Stimulated activated naive CD4-positive, alpha-beta T cell (primary cell): ENCODE measurements at regions not wholly inside any gene's neighbourhood (a gene's known extent, or its start where the extent isn't known, plus 50 kb on each side); places are given as distances from the start of the nearest gene placed in this dataset.

Experiments used
- DNase-seq, 6 experiments: peaks; one replicate each; lab custom pipeline; 2025; lab: John Stamatoyannopoulos, UW

DNA sequence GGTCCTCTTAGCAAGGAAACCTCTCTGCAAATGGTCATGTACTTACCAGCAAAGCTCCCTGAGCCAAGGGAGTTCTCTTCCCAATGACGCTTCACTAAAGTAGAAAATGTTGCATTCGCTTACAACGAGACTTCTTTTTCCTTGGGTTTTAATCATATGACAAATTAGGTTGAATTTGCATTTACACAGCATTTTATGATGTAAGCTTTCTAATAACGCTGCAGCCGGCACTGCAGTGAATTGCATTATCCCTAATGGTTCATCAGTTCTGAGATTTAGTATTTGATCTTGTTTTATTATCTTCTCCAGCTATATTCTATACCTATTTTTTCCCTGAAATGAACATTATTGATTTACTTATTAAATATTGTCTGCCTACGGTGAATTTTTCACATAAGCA, 339.3 kb upstream of the PFKP start:
- no peak for DNase-seq

DNA sequence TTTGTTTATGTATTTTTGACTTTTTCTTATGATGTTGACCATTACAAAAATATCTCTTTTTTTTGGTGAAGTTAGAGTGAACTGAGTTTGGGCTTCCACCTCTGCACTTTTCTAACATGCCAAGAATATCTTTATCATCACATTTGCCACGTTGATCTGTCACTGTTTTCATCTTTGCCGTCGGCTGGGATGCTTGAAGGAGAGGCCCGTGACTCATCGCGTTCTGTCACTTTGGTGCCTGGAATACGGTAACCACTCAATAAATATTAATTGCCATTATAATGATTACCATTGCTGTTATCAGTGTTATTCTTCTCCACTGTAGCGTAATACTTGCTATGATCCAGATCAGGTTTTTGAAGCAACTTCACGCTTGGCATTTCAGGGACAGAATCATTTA, 350.8 kb upstream of the PFKP start:
- DNase-seq: no peak

DNA sequence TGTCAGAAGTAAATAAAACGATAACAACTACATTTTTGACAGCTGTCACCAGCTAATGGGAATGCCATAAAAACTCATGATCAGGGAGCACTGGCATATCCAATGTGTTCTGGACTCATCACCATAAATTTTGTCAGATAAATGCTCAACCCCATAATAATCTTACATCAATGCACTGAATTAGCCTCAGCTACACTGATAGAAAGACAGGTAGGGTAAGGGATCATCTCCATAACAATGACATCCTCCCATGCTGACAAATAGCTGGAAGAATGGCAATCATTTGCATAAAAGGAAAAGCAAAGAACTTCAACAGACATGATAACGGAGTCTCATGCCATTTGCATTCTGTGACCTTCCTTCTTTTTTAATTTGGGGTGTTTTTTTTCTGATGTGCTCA, 352.8 kb upstream of the PFKP start:
- no peak for DNase-seq

DNA sequence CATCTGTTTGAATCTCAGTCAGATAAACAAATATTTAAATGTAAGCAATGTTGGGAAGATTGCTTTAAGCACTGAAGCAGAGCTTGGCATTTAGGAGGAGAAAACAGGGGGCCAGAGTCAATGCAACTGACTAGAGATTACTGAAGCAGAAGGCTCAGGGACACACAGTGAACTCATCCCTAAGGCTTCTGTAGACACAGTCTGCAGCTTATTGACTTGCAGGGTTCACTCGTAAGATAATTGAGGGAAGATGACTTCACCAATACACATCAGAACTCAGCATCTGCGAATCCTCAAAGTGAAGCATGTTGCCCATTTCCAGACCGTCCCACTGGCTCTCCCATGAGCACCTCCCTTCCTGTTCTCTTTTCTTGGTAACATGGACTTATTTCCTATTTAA, 363.4 kb upstream of the PFKP start:
- DNase-seq: no peak

DNA sequence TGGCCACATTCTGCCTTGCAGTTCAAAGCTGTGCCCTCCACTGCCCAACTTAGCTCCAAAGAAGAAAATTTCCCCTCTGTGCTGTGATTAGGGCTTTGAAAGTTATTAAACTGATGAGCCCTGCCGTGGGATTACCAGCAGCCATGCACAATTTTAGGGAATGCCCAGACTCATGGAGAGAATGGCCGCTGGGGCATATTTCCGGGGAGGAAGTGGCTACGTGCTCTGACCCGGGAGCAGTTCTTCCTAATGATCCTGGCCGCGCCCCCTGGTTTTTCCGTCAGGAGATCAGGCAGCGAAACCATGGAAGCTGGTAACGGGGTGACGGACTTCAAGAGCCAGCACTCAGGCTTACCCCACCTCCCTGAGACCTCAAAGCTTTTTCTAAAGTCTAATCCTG, 365.5 kb upstream of the PFKP start:
- DNase-seq: no peak

DNA sequence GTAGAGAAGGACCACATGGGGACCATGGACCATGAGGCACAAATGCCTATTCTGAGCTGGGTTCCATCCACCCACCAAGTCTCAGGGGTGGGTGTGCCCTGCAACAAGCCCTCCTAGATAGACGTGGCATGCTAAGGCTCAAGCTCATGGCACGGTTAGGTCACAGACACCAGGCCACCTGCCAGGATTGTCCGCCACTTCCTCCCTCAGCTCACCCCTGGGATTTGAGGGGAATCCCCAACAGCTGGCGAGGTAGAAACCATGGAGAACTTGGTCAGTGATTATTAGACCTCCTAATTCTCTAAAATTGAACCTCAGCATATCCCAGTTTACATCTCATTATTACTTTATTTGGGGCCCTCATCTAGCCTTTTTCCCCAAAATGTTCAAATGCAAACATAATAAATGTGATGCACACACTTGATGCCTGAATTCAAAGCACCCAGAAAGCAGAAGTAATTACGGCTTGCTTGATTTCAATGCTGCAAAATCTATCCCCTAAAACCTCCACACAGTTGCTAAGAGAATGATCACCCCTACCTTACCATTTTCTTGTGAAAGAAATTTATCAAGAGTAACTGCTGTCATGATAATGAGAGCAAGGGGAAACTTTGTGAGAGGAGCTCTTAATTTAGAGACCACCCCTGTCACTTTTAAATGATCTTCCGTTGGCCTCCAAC, 366.6 kb upstream of the PFKP start:
- no peak for DNase-seq

DNA sequence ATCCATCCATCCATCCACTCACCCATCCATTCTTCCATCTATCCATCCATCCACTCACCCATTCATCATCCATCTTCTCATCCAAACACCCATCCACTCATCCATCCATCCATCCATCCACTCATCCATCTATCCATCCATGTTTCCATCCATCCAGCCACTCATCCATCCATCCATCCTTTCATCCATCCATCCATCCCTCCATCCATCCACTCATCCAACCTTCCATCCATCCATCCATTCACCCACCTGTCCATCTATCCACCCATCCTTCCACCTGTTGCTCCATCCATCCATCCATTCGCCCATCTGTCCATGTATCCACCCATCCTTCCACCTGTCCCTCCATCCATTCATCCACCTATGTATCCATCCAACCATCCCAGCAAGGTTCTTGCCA, 378.4 kb upstream of the PFKP start:
- no peak for DNase-seq

DNA sequence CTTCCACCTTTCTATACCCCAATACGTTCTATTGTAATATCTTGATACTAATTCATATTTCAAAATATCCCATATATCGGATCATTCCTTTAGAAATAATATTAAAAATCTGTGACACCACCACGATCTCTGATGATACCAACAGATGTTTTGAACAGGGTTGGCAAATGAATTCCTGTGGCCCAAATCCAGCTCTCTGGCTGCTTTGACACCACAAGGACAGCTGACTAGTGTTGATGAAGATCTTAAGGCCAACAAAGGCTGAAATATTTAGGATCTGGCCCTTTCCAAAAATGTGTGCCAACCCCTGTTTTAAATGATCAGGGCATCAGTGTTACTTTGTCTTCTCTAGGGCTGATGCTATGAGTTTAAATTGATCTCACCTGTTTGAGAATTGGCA, 380.7 kb upstream of the PFKP start:
- no peak for DNase-seq

DNA sequence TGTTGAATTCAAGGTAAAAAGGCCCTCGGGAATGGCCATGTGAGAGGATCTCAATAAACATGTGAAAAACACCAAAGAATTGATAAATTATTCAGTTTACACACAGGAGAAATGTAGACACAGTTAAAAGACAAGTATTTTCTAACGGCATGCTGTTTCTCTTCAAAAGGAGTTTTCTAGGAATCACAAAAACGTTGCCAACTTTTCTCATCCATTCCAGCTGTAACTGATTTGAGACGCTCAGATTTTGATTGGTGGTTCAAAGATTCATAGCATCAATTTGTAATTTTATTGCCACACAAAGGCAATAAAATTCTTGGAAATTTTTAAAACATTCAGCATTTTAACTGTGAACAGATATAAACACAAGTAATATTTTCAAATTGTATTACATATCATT, 384.9 kb upstream of the PFKP start:
- DNase-seq: no peak

DNA sequence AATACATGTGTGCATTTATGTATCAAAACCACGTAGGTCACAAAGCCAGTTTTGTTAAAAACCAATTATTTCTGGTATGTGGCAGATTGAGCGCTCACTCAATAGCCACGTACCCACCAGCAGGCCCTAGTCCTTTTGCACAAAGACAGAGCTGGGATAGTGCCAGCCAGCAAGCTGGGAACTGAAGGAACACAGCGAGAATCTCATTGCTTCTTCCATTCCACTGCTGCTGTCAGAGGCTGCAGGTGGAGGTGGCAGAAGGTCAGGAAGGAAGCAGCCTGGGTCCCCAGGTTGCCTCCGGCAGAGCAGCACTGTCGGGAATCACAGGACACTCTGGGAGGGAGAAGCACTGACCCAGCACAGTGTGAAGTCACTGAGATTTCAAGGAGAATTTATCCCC, 385.5 kb upstream of the PFKP start:
- no peak for DNase-seq

DNA sequence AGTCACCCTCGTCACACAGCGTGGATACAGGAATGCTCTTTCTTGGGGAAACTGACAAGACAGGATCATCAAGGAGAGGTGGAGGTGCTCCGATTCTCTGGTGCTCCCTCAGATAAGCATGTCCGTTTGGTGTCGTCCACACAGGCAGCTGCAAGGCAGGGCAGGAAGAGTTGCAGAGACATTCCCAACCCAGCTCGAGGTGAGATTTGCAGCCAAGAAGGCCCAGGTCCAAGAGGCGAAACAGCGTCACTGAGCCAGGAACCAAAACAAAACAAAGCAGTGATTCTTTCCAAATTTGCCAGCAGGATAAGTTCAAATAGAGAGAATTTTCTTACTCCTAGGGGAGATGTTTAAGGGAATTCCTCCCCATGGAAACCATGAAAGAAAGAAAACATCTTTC, 386.5 kb upstream of the PFKP start:
- no peak for DNase-seq

DNA sequence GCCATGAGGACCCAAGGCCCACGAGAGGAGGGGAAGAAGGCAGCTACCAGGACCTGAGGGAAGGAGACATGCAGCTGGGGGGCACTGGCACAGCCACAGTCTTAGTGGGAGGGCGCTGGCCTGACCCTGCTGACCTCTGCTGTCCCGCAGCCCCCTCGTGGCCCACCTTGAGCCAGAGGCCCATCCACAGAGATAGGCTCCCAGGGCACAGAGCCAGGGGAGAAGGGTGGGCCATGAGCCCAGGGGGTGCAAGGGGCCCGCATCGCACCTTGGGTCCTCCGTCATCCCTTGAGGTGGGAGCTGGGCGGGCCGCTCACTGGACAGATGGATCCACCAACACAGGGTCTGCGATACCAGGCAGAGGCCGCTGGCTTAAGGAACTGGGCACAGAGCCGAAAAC, 387.7 kb upstream of the PFKP start:
- DNase-seq: no peak

DNA sequence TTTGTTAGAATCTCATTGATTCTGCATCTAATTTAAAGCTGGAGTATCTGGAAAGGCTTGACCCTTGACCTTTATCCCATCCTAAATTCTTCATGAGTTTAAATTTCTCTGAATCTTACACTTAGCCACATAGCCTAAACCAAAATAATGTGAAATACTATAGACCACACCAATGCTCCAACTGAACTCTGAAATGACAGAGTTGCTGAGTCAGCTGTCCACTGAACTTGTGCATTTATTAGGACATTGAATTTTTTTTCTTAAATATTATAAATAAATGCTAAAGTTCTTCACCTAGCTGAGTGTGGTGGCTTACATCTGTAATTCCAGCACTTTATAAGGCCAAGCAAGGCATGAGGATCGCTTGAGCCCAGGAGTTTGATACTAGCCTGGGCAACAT, 390.9 kb upstream of the PFKP start:
- DNase-seq: no peak

DNA sequence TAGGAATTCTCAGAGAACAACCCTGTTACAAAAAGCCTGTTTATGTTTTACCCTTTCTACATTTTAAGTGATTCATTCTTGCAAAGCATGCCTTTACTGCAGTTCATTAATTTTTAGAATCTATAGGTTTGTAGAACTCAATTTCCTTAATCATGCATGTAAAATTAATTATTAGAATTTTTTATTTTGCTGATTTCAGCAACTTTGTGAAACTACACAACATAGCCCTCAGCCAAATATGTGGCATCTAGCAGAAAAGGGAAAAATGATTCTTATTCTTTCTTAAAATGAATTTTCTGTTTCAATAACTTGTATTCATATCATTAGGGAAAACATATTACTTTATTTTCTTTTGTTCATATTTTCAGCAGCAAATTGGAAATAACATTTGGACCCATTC, 392.9 kb upstream of the PFKP start:
- DNase-seq: no peak

DNA sequence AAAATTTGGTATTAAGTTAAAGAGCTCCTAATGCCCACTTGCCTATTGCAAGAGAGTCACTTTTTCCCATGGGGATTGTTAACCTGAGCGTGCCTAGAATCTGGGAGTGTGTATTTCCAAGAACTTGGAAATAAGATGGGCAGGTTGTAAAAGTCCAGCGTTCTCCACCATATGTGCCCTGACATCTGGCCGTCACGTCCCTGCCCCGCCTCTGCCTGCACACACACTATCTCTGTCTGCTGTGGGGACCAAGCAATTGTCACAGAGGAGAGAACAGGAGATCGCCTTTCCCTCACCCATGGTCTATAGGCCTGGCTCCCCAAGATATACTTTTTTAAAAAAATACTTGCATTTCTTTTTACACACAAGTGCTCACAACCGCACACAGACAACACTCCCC, 396.5 kb upstream of the PFKP start:
- DNase-seq: no peak

DNA sequence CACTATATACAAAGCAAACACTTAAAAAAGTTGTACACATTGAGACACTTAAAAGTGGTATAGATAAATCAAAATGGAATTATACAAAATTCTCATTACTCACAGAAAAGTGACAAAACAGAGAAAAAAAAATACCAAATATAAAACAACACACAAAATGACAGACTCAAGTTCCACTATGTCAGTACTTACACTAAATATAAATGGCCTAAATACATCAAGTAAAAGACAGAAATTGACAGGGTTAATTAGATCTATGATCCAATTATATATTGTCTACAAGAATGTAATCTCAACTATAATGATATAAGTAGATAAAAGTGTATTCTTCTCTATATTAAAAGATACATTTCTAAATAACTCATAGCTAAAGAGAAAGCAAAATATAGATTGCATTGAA, 401.6 kb upstream of the PFKP start:
- no peak for DNase-seq

DNA sequence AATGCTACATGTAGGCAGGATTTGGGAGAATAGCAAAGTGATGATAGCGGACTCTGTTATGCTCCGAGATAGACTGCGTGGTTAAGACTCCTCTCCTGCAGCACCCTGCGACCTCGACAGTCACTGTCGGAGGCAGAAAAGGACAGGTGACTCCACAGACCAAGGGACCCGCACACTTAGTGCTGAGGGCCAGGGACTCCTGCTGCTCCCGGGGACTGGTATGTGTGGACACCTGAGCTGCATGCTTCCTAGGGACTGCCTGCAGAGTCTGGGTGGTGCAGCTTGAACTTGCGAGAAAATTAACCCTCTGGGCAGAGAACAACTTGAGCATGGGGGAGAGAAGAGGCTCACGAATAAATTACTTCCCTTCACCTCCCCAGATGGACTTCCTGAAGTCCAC, 407.1 kb upstream of the PFKP start:
- no peak for DNase-seq

DNA sequence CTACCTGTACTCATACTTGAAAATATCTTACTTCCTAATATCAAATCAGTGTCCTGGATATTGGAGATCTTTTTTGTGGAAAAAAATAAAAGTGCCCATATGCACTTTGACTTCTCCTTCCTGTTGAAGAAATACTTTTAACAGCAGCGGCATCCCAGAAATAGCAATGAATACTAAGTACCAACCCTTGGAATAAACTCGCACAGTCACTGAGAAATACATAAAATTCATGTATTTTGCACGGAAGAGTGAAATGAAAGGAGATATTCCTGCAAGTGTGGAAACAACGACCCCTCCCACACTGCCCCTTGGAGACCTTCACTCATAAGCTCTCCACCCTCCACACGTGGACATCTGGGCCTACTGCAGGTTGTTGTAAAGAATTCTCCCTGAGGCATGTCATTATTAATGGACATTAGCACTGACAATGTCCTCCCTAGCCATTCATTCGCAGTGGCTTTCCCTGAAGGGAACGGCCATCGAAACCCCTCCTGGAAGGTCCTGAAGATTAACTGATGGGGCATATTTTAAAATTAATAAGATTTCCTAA, 407.6 kb upstream of the PFKP start:
- DNase-seq: no peak

DNA sequence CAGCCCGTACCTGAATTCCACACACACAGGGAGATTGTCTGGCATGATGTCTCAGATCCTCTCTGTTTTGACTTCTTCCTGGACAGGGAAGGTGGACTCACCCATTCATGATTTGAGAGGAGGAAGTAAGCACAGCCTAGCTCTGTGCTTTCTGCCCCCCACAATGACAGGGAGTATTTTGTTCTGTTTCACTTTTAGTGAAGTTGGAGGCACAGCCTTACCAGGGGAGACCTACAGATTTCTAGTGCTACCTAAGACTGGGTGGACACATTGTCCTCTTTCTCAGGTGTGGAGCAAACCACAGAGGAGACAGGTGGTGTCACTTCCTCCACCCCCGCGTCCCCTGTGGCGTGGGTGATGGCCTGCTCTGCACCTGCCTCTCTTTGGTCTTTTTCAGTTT, 408.6 kb upstream of the PFKP start:
- no peak for DNase-seq

DNA sequence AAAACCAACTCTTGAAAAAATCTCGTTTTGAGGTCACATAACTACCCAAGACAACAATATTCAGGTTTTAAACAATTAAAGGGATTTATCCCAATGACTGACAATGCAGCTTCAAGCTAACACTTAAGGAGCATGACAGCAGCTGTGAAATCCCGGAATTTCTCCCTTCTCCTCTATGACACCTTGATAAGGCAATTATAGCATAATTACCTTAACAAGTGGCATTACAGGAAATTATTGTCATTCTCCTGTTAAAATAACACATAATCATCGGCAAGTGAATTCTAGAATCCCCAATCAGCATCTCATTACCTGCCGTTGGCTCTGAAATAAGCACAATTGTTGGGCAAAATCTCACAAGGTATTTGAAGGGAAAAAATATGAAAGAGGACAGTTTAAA, 417.0 kb upstream of the PFKP start:
- DNase-seq: no peak

DNA sequence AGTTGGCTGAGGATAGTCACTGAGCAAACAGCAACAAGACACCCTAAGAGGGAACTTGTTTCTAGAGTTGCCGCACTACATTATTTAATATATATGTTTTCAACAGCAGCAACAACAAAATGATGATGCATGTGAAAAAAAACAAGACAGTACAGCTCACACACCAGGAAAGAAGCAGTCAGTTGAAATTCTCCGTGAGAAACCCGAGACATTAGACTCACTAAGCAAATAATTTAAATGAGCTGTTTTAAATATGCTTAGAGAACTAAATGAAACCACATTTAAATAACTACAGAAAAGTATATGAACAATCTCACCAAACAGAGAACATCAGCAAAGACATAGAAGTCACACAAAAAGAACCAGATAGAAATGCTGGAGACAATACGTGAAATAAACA, 426.3 kb upstream of the PFKP start:
- DNase-seq: no peak

DNA sequence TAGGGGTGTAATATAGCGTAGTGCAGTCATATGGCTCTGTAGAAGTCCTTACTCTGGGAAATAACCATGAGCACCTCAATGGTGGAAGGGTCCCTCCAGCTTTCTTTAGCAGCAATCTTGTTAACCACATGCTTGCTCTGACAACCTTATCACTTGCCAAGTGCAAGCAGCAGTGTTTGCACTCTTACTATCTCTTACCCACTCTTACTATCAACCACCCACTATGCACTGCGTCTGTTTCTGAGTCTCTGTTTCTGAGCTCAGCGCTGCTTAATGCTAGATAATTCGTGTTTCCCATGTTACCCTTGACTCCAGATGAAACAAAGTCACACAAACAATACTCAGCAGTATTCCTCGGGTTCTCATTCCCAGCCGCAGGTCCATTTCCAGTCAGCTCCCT, 433.7 kb upstream of the PFKP start:
- DNase-seq: no peak

DNA sequence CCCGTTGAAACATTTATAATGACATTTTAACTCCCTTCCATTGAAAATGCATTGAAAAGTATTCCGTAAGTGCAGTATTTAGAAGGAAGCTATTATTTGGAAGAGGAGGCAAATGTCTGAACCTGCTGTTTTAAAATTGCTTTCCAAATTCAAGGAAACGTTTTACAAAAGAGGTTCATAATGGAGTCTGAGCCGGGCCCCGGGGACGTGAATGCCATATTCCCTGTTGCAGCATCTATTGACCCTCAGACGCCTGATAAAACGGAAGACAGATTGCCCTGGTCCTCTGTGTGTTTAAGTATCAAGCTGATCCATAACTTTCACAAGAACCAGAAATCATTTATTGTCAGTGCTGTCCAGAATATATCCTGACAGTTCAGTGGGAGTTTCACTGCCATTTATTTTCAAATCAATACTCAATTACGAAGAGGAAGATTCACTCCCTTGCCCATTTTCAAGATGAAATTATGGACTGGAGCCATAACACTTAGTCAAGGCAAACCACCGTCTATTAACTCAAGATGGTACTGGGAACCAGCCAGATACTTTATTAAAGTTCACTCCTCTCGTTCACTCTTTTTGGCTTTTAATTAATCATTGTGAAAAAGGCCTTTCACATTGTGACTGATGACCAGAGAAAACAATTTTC, 435.7 kb upstream of the PFKP start:
- DNase-seq: no peak

DNA sequence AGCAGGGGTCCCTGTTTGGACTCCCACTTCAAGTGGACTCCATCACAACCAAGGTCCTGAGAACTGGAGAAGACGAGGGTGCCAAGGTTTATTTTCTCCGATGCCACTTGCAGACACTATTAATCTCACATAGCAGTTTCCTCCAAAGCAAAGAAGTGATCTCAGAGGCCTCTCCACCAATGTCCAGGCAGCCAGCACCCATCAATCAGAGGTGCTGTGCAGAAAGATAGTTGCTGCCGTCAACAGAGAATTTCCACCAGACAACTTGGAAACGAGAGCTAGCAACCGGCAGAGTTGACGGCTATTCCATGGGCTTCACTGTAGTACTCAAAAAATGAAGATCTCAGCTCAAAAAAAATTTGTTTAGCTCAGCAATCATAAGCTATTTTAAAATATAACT, 438.6 kb upstream of the PFKP start:
- DNase-seq: no peak
